HG02943 (cell line): ENCODE measurements at regions not wholly inside any gene's neighbourhood (a gene's known extent, or its start where the extent isn't known, plus 50 kb on each side); places are given as distances from the start of the nearest gene placed in this dataset.
"Not testable (repeated sequence)": the region's sequence is repeated elsewhere in the genome, so short reads cannot be mapped to it uniquely, and the experiment has no call there.

ENCODE experiments used
- ATAC-seq: cut with Tn5 transposase; IDR thresholded peaks from one replicate; pipeline ENCODE4 v1.9.1; 2021; ENCODE audit warnings: mild to moderate bottlenecking, low read depth, moderate library complexity; ENCODE audit not compliant: unreplicated experiment

DNA sequence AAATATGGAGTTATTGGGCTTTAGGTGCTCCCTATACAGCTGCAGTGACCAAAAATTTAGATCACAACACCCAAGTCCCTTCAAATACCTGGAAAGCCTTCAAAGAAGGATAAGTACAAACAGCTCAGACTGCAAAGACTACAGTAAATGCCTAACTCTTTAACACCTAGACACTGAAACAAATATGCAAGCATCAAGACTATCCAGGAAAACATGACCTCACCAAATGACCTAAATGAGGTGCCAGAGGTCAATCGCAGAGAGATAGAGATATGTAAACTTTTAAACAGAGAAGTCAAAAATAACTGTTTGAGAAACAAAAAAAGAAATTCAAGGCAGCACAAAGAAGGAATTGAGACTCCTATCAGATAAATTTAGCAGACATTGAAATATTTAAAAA lies 753.8 kb upstream of the B3GALT2 start:
- no peak for ATAC-seq

DNA sequence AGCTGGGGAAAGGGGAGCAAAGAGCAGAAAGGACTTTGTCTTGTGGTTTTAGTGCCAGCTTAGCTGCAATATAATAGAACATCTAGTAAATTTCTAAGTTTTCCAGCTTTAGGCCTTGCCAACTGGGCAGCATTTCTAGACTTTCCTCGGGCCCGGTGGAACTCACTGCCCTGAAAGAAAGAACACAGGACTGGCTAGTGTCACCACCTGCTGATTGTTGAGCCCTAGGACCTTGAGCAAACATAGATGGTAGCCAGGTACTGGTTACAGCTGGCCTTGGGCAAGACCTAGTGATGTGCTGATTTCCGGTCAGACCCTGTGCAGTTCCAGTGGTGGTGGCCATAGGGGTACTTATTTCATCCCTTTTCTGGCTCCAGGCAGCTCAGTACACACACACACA lies 753.2 kb upstream of the B3GALT2 start:
- ATAC-seq: no peak

DNA sequence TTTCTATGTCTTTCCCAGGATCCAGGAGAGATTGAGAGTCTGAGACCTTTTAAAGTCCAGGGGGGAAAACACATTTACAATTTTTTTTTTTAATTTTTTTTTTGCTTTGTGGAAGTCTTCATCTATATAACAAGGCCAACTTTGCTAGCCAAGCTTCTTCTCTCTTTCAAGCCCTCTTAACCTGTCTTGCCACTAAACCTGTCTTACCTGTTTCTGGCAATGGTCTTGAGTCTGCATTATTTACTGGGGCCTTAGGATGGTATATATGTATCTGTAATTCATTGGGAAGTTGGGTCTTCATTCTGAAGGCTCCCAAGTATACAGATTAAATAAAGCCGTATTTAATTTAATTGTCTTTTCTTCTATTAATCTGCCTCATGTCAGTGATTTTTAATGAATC lies 750.9 kb upstream of the B3GALT2 start:
- no peak for ATAC-seq

DNA sequence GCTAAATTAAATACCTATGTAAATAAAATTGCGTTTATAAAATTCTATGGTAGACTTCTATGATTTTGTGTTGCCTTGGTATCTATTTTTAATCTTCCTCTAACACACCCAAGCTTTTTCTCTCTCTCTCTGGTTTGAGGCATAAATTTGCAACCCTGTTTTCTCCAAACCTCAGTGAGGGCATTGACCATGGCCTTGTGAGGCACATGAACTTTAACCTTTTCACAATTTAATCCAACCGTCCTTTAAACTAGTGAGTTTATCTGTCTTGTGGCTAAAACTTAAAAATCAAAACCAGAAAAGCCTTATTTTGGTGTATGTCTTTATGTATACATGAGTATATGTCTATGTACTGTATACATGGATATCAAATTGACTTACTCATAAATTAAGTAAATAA lies 746.6 kb upstream of the B3GALT2 start:
- no peak for ATAC-seq

DNA sequence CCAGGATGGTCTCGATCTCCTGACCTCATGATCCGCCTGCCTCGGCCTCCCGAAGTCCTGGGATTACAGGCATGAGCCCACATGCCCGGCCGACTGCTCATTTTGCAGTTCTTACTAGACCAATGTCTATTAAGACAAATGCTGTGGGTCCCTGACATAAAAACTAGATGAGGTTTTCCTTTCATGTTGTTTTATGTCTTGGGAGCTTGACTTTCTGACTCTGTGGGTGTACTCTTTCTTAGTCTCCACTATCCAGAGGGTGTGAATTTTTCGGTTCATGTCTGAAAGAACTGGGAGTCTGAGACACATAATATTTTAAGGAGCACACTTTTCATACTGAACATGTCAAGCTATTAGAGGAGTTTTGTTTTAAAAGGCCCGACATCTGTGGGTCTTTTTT lies 744.9 kb upstream of the B3GALT2 start:
- ATAC-seq: no peak

DNA sequence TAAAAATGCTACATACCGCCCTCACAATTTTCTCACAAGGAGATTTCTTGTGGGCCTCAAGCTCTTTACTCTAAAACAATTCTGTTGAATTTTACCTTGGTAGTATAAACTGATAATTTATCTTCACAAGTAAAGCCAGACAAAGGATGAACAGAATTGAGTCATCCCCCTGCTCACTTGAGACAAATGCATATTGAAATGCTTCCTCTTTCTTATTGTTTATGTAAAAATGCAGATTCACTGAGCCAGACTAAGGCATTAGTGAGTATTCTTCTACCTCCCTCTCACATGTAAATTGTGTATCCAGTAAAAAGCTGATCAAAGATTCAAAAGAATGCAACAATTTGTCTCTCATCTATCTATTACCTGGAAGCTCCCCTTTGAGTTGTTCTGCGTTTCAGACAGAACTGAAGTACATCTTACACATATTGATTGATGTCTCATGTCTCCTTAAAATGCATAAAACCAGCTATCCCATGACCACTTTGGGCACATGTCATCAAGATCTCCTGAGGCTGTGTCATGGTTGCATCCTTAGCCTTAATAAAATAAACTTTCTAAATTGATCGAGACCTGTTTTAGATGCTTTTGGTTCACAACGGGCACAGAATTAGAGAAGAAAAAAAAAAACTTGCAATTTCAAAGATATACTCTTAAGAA lies 743.1 kb upstream of the B3GALT2 start:
- no peak for ATAC-seq

DNA sequence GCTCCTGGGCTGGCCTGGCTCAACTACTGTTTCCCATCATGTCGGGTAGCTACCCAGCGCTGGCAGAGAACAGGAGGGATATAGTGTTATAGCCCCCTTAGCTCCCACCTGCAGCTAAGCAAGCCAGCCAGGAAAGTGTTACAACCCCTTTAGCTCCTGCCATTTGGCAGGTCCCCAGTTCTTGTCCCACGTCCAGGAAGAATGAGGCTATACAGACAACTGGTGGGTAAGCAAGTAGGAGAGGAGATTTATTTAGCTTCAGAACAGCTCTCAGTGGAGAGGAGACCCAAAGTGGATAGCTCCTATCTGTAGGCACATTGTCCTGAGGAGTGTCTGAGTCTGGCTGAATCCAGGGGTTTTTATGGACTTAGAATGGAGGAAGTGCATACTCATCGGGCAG lies 741.1 kb upstream of the B3GALT2 start:
- ATAC-seq: no peak

DNA sequence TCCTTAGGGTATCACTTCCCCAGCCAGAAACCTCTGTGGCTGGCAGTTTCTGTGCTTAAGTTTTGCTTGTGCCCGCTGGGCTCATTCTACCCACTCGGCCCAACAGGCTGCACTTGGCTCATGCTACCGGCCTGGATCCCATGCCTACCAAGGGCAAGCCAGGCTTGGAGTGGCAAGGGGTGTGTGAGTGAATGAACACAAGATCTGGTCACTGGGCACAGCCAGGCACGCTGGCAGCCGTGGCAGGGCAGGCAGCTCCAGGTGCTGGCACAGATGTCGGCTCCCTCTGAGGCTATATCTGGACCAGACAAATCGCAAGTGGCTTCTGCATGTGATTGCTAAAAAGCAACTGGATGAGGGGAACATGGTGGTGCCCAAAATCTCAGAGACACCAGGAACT lies 740.5 kb upstream of the B3GALT2 start:
- no peak for ATAC-seq

DNA sequence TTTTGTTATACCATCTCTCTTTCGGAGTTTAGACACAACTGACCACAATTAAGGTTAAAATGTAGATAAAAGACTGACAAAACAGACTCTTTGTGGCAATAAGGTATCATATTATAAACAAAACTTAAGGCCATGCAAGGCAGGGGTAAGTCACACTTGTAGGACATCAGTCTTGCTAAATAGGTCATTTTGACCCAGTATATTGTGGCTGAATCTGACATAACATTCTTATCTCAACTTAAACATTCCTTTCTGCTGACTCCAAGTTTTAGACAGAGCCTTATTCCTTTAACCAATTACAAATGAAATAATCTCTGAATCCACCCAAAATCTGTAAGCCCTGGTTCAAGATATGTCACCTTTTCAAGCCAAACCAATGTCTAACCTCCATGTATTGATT lies 733.4 kb upstream of the B3GALT2 start:
- ATAC-seq: no peak

DNA sequence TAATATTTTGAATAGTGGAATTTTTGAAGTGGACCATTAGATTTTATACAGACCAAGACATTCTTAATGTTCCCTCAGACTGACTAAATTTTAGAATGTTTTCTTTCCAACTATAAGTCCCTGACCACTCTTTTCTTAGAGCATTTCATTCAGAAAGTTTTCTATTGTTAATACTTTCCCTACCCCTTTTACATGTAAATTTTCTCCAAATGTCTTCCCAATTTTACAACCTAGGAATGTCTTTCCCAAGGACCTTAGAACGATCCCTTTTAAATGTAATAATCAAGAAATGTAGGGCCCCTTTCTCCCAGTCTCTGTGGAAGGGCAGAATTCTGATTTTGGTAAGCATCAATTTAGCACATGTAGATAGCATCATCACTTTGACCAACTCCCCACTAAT lies 730.0 kb upstream of the B3GALT2 start:
- no peak for ATAC-seq

DNA sequence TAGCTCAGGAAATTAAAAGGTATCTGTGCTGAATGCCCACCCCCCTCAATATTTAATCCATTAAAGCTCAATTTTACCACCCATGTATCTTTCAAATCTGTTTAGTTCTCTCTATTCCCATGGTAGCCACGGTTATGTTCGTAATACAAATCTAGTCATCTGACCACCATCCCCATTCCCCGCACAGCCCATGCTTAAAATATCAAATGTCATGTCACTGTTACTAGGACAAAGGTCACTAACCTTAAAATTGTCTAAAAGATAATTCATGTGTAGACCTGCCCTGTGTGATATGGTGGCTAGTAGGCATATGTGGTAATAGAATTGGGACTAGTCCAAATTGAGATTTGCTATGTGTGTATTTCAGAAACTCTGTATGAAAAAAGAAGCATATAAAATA lies 728.5 kb upstream of the B3GALT2 start:
- ATAC-seq: no peak

DNA sequence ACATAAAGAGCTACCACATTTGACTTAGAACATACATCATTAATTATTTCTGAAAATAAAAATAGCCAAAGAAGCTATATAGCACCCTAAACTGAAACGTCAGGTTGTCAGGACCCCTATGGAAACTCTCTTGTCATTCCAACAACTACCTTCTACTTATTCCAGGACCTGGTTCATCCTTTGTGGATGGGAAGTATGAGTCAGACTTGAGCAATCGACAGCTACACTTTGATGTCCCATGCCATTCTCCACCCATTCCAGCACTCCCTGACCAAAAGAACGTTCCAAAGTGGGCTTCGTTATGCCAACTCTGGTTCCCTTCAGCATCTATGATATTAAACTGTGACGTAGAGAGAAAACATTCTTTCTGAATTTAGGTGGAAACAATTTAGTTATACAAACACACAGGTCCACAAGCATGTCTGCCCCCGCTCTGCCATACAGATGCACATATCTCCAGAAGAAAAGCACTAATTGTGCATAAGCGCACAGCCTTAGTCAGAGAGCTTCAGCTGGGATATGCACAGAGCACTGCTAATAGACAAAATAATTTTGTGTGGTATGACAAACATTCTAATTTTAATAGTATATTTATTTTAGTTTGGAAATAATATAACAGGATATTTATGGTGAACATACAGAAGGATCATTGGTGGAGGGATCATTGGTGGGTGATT lies 723.1 kb upstream of the B3GALT2 start:
- no peak for ATAC-seq

DNA sequence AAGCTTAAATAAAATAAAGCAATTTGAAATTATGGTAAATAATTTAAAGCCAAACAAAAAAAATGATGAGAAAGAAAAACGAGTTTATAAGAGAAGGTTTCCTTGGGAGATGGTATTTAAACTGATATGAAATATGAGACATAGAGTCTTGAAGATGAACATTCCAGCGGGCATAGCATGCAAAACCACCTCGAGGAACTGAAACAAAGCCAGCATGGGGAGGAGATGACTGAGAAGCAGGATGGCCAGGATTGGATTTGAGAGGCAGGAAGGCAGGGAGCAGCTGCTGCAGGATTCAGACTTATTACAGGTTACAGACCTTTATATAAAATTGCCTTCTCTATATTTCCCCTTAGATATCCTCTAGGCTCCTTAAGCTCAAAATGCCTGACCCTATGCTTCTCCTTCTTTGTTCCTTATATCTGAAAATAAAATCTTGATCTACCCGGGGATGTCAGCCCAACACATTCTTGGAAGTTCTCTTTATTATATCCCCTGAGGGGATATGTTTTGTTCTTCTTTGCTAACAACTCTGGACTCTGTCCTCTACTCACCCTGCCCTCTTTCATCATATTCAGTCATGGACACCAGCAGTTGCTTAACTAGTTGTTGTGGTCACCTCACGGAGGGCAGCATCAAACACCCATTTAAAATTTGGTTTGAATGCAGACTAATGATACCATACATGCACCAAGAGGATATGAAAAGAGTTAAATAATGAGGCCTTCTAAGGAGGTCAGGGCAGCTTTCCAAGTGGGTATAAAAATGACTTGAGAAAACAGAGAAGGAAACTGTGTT lies 719.1 kb upstream of the B3GALT2 start:
- no peak for ATAC-seq

DNA sequence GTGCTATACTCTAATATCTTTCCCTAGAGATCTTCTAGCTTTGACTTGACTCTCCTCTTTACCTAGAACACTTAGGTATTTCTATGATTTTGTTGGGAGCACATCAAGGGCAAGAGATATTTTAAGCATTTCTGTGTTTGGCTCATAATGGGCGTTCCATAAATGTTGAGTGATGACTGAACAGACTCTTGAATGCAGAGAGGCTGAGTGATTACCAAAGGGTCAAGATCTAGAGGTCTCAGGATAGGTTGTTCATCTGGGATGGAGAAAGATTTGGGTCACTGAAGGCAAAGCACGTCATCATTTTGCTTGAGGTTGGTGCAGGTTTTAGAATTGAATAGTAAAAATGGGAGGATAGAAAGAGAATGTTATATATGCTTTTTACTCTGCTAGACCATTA lies 705.4 kb upstream of the B3GALT2 start:
- no peak for ATAC-seq

DNA sequence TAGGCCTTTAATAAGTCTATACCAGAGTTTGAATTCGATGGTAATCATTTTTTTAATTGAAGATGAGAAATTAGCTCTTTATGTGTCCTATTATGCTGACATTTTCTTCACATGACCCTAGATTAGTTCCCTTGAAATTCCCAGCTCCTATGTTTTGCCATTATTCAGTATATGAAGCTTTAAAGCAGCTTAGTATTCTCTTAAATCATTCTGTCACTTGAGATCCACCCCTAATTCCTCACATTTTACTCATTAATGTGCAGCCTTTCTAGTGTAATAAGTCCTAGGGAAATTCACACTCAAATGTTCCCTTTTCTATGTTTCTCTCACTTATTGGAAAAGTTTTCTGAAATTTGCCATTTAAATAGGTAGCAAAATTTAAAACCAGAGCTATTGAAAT lies 704.5 kb upstream of the B3GALT2 start:
- ATAC-seq: no peak

DNA sequence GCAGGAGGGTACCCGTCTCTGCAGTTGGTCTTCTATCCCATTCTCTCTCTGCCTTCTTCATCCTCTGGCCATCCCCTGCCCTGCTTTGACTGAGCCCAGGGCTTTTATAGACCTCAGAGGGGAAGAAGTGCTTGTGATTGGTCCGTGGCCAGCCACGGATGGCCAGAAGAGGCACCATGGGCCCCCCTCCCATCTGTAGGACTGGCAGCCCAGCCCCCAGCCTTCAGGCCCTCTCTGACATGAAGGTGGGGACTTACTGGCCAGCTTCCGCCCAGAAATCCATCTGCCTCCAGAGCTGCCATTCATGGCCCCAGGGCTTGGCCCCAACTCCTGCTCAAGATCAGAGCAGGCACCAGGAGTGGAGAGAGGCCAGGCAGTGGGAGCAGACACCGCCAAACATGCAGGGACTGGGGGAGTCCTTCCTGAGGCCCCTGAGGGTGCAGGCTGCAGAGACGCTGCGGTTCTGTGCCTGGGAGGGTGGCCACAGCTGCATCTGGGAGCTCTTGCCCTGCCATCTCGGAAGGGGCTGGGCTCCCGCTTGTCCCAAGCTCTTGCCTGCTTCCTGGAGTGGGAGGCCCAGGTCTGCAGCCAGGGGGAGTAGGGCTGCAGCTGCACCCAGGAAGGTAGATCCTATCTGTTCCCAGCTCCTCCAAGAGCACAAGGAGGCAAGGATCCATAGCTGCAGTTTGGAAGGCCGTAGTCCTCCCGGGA lies 698.6 kb upstream of the B3GALT2 start:
- no peak for ATAC-seq

DNA sequence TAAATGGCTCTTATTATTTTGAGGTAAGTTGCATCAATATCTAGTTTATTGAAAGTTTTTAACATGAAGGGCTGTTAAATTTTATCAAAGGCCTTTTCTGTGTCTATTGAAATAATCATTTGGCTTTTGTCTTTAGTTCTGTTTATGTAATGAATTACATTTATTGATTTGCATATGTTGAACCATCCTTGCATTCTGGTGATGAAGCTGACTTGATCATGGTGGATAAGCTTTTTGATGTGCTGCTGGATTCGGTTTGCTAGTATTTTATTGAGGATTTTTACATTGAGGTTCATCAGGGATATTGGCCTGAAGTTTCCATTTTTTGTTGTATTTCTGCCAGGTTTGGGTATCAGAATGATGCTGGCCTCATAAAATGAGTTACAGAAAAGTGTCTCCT lies 691.5 kb upstream of the B3GALT2 start:
- not testable (repeated sequence) for ATAC-seq

DNA sequence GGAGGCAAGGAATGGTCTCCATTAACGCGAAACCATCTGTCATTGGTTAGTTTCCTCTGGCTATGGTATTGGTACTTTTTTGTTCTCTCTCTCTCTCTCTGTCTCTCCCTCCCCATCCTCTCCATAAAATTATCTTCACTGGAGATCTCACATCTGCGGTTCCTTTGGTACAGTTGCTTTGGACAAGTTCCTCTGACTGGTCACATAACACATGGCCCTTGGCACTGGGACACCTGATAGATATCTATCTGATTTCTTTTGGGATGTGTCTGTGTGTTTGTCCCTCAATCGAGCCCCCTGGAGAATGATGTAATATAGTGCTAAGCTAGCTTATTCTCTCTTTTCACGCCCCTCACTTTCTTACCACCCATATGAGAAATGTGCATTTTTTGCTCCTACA lies 682.0 kb upstream of the B3GALT2 start:
- no peak for ATAC-seq

DNA sequence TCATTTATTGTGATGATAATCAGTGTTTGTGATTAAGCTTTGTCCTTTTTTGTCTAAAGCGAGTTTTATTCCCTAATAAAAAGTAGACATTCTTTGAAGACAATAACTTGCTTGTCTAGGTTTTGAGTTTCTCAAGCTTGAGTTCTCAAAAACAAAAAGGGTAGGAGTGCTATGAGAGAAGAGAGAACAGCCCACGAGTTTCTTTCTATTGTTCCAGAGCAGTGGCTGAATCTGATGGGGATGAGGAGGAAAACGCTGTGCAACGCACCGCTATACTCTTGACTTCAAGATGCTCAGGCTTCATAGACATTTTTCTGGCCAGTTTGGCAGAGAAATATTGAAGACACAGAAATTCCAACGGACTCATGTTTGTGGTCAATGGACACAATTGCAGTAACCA lies 669.8 kb upstream of the B3GALT2 start:
- no peak for ATAC-seq

DNA sequence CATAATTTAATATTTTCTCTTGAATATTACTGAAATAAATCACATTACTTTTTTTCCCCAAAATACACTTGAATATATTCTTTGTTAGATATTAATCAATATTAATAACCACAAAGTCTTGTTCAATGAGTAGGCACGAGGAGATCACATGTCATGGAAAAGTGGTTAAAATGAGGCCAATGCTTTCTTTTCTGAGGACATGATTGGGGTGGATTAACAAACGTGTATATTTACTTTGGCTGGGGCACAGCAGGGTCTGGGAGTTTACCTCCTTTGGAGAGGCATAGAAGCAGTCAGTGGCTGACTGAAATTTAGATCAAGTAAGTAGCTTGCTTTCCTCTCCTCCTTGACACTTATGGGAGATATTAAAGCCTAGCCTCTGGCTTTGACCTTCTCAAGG lies 664.3 kb upstream of the B3GALT2 start:
- ATAC-seq: no peak
